IMR-90 (cell line): ENCODE measurements at regions not wholly inside any gene's neighbourhood (a gene's known extent, or its start where the extent isn't known, plus 50 kb on each side); places are given as distances from the start of the nearest gene placed in this dataset.

Source experiments
- ATAC-seq: fragments of 200-7000 bp; cut with Tn5 transposase; 2 replicates; pipeline ENCODE4 v1.9.1; 2020; ENCODE audit warnings: low read depth, mild to moderate bottlenecking, moderate library complexity
- BruUV-seq: library from RNA; stranded (reverse); fragments of 400-500 nt; replicated peaks from 2 replicates; lab custom pipeline; 2021; lab: Mats Ljungman, UMichigan
- CTCF ChIA-PET: fragments of 300-600 bp; formaldehyde crosslinking; extraction: SDS; loops from one replicate; lab custom pipeline; 2021; ENCODE audit warnings: antibody characterized with exemption; lab: Yijun Ruan, JAX
- POLR2A ChIA-PET: fragments of 300-600 bp; sonication (Branson Sonifier 250); formaldehyde crosslinking; loops from one replicate; lab custom pipeline; 2022; ENCODE audit warnings: antibody characterized with exemption; ENCODE audit not compliant: unreplicated experiment; lab: Charles Lee
- DNase-seq: peaks from one replicate; pipeline ENCODE4 v3.0.0; 2013
- H2AFZ ChIP-seq: replicated peaks from 2 replicates; pipeline ENCODE3; 2013; ENCODE audit warnings: low read length, mild to moderate bottlenecking; ENCODE audit not compliant: poor library complexity
- H2AK5ac ChIP-seq: 2 replicates; pipeline ENCODE4 v1.6.1; 2013; ENCODE audit warnings: low read depth, low read length, inconsistent platforms
- H2AK9ac ChIP-seq: replicated peaks from 2 replicates; pipeline ENCODE3; 2013; ENCODE audit warnings: mild to moderate bottlenecking, low read depth, low read length, moderate library complexity; ENCODE audit not compliant: poor library complexity
- H2BK120ac ChIP-seq: 2 replicates; pipeline ENCODE4 v1.6.1; 2013; ENCODE audit warnings: low read depth, low read length, inconsistent platforms
- H2BK15ac ChIP-seq: 3 replicates; pipeline ENCODE4 v1.6.1; 2013; ENCODE audit warnings: low read depth, low read length, inconsistent platforms
- H2BK20ac ChIP-seq: 2 replicates; pipeline ENCODE4 v1.6.1; 2013; ENCODE audit warnings: low read depth, mild to moderate bottlenecking, inconsistent platforms, low read length, moderate library complexity
- H2BK5ac ChIP-seq: 2 replicates; pipeline ENCODE4 v1.6.1; 2013; ENCODE audit warnings: mild to moderate bottlenecking, low read depth, low read length, inconsistent platforms; ENCODE audit not compliant: poor library complexity, severe bottlenecking
- H3K14ac ChIP-seq: replicated peaks from 2 replicates; pipeline ENCODE4 v1.6.1; 2013; ENCODE audit warnings: low read depth, low read length, inconsistent platforms
- H3K18ac ChIP-seq: 2 replicates; pipeline ENCODE4 v1.6.1; 2013; ENCODE audit warnings: low read depth, low read length, control low read depth
- H3K23ac ChIP-seq: 2 replicates; pipeline ENCODE4 v1.6.1; 2013; ENCODE audit warnings: low read depth, low read length, inconsistent platforms
- H3K27ac ChIP-seq: 2 replicates; pipeline ENCODE4 v1.5.1; 2013; ENCODE audit warnings: mild to moderate bottlenecking, control low read depth, low read length; ENCODE audit not compliant: insufficient read depth
- H3K27me3 ChIP-seq: 2 replicates; pipeline ENCODE4 v1.6.1; 2013; ENCODE audit warnings: low read length; ENCODE audit not compliant: control insufficient read depth, insufficient read depth
- H3K36me3 ChIP-seq: 2 replicates; pipeline ENCODE4 v1.6.1; 2013; ENCODE audit warnings: low read length, mixed read lengths; ENCODE audit not compliant: control insufficient read depth, insufficient read depth
- H3K4ac ChIP-seq: 2 replicates; pipeline ENCODE4 v1.6.1; 2013; ENCODE audit warnings: low read depth, low read length, inconsistent platforms
- H3K4me1 ChIP-seq: 2 replicates; pipeline ENCODE4 v1.6.1; 2013; ENCODE audit warnings: low read length, mixed read lengths; ENCODE audit not compliant: control insufficient read depth, insufficient read depth
- H3K4me2 ChIP-seq: 2 replicates; pipeline ENCODE4 v1.6.1; 2013; ENCODE audit warnings: low read depth, mild to moderate bottlenecking, control low read depth, low read length, moderate library complexity
- H3K4me3 ChIP-seq: 2 replicates; pipeline ENCODE4 v1.5.1; 2013; ENCODE audit warnings: low read depth, mild to moderate bottlenecking, control low read depth, low read length, moderate library complexity; ENCODE audit not compliant: insufficient read depth
- H3K56ac ChIP-seq: 2 replicates; pipeline ENCODE4 v1.6.1; 2013; ENCODE audit warnings: low read length, inconsistent platforms; ENCODE audit not compliant: insufficient read depth; ENCODE audit errors: extremely low read depth
- H3K79me1 ChIP-seq, 2 experiments: 2 replicates each; pipeline ENCODE4 v1.6.1; 2013; ENCODE audit warnings: low read length in 2 of 2, inconsistent platforms in 1 of 2, low read depth in 1 of 2
- H3K9ac ChIP-seq: 2 replicates; pipeline ENCODE4 v1.6.1; 2013; ENCODE audit warnings: low read depth, low read length, control low read depth
- H3K9me1 ChIP-seq: 2 replicates; pipeline ENCODE4 v1.6.1; 2013; ENCODE audit warnings: low read length, inconsistent platforms; ENCODE audit not compliant: insufficient read depth
- H3K9me3 ChIP-seq: 2 replicates; pipeline ENCODE4 v1.6.1; 2013; ENCODE audit warnings: low read length; ENCODE audit not compliant: control insufficient read depth, insufficient read depth
- H4K20me1 ChIP-seq: 2 replicates; pipeline ENCODE4 v1.6.1; 2013; ENCODE audit warnings: low read length, inconsistent platforms; ENCODE audit not compliant: insufficient read depth
- H4K5ac ChIP-seq: 2 replicates; pipeline ENCODE4 v1.6.1; 2013; ENCODE audit warnings: mild to moderate bottlenecking, low read depth, low read length, control low read depth
- H4K8ac ChIP-seq, 2 experiments: 2 replicates each; pipeline ENCODE4 v1.6.1; 2013; ENCODE audit warnings: low read depth in 2 of 2, low read length in 2 of 2, control low read depth in 1 of 2, inconsistent platforms in 1 of 2
- H4K91ac ChIP-seq: 2 replicates; pipeline ENCODE4 v1.6.1; 2013; ENCODE audit warnings: low read depth, low read length, inconsistent platforms; ENCODE audit not compliant: insufficient read depth
- BHLHE40 ChIP-seq: fragments of 150-350 bp; IDR thresholded peaks from 2 replicates; pipeline ENCODE4 v1.6.1; 2016; ENCODE audit warnings: mild to moderate bottlenecking, low read depth, low read length
- CEBPB ChIP-seq: IDR thresholded peaks from 2 replicates; pipeline ENCODE4 v1.6.1; 2012; ENCODE audit warnings: low read depth, low read length, improper control_type of control experiment
- ELK1 ChIP-seq: fragments of 150-350 bp; IDR thresholded peaks from 2 replicates; pipeline ENCODE4 v1.6.1; 2016; ENCODE audit warnings: low read depth, mild to moderate bottlenecking, low read length, moderate library complexity, borderline replicate concordance
- MAFK ChIP-seq: IDR thresholded peaks from 2 replicates; pipeline ENCODE4 v1.6.1; 2012; ENCODE audit warnings: low read depth, low read length, improper control_type of control experiment
- MAZ ChIP-seq: IDR thresholded peaks from 2 replicates; pipeline ENCODE4 v1.6.1; 2012; ENCODE audit warnings: low read depth, mild to moderate bottlenecking, low read length, improper control_type of control experiment, moderate library complexity, borderline replicate concordance
- RAD21 ChIP-seq: IDR thresholded peaks from 2 replicates; pipeline ENCODE4 v1.6.1; 2012; ENCODE audit warnings: low read length, improper control_type of control experiment
- RCOR1 ChIP-seq: IDR thresholded peaks from 2 replicates; pipeline ENCODE4 v1.6.1; 2012; ENCODE audit warnings: mild to moderate bottlenecking, low read length, improper control_type of control experiment; ENCODE audit not compliant: insufficient replicate concordance
- RFX5 ChIP-seq: IDR thresholded peaks from 2 replicates; pipeline ENCODE4 v1.8.0; 2012; ENCODE audit warnings: low read depth, mild to moderate bottlenecking, low read length, moderate library complexity
- WGBS, 2 experiments: methylation state at CpG; one replicate each; pipeline versions ENCODE4 v1.1.5 to v1.1.7; 2013; ENCODE audit warnings: missing lambda C conversion rate in 2 of 2; ENCODE audit not compliant: insufficient read length in 1 of 2; ENCODE audit errors: extremely low coverage in 2 of 2; 5-methylcytosine and 5-hydroxymethylcytosine counted together
- dilution Hi-C: fragments of 300-500 bp; cut with HindIII; formaldehyde crosslinking; loops from one replicate; pipeline ENCODE4 v1.14.3; 2018; ENCODE audit warnings: low sequenced_read_pairs; ENCODE audit not compliant: unreplicated experiment
- in situ Hi-C: fragments of 300-500 bp; cut with MboI; formaldehyde crosslinking; loops from 3 replicates; pipeline ENCODE4 v1.14.3; 2019; ENCODE audit warnings: low sequenced_read_pairs, inconsistent platforms, mixed read lengths
- intact Hi-C: fragments of 100-400 bp; cut with micrococcal nuclease; formaldehyde crosslinking; loops from 2 replicates; pipeline ENCODE4 v1.10.0; 2022

DNA sequence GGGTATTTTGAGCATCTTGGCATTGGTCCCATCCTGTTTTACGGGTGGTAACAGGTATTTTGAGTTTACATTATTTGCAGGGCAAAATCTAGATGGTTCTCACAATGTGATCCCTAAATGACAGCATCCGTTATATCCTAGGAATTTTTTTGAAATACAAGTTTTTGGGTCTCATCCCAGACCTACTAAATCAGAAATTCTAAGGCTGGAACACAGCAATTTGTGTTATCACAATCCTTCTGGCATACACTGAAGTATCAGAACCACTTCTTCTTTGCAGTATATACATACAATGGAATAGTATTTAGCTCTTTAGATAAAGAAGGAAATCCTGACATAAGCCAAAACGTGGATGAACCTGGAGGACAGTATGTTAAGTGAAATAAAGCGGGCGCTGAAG, 104.1 kb upstream of the LSM6 start:
- H2BK5ac ChIP-seq, result no peak overlapping the region

More for the DNA sequence above, 104.1 kb upstream of the LSM6 start:
- no peak overlapping the region for H3K14ac ChIP-seq
- BruUV-seq, result no TSS peak
- no peak overlapping the region for H3K9ac ChIP-seq
- H3K27me3 ChIP-seq, result peaks cover 3% of the 10 kb centered on the region
- no peak overlapping the region for H3K4me2 ChIP-seq
- H3K36me3 ChIP-seq, result no peaks in the 10 kb centered on the region
- H4K20me1 ChIP-seq, result no peaks in the 10 kb centered on the region
- no peak overlapping the region for H3K23ac ChIP-seq
- no peak overlapping the region for H3K27ac ChIP-seq
- in situ Hi-C loops, result no loop called here
- no peak overlapping the region for H2AFZ ChIP-seq
- no peak overlapping the region for H2BK15ac ChIP-seq
- no peaks in the 10 kb centered on the region for H3K9me3 ChIP-seq
- CTCF ChIA-PET, result no interaction called here
- ATAC-seq (no peak), DNase-seq (no peak)
- H2AK9ac ChIP-seq, result no peak overlapping the region
- H4K8ac ChIP-seq, result no peak overlapping the region
- TF ChIP-seq RAD21, result no peak
- no peak for TF ChIP-seq MAZ
- no peak for TF ChIP-seq RFX5
- TF ChIP-seq RCOR1, result no peak
- TF ChIP-seq CEBPB, result no peak
- no peak for TF ChIP-seq MAFK
- TF ChIP-seq ELK1, result no peak
- no peak for TF ChIP-seq BHLHE40
- no peak overlapping the region for H2BK120ac ChIP-seq
- H3K4me1 ChIP-seq, result no peaks in the 10 kb centered on the region
- no peak overlapping the region for H3K4me3 ChIP-seq
- intact Hi-C loops, result no loop called here
- H3K56ac ChIP-seq, result no peak overlapping the region
- no peak overlapping the region for H3K4ac ChIP-seq
- H4K5ac ChIP-seq, result no peak overlapping the region
- H3K79me1 ChIP-seq, result no peaks in the 10 kb centered on the region
- no peak overlapping the region for H2BK20ac ChIP-seq
- no peak overlapping the region for H4K91ac ChIP-seq
- H3K18ac ChIP-seq, result no peak overlapping the region
- dilution Hi-C loops, result no loop called here
- no peaks in the 10 kb centered on the region for H3K9me1 ChIP-seq
- H2AK5ac ChIP-seq, result no peak overlapping the region
- WGBS, 2 experiments, result no CpG with 5 or more reads among the region's 5 CpGs
- POLR2A ChIA-PET, result no interaction called here
